GM12878 (cell line): ENCODE measurements at regions not wholly inside any gene's neighbourhood (a gene's known extent, or its start where the extent isn't known, plus 50 kb on each side); places are given as distances from the start of the nearest gene placed in this dataset.

Experiments used
- ATAC-seq: fragments of 200-7000 bp; cut with Tn5 transposase; 3 replicates; pipeline ENCODE4 v1.9.1; 2020; ENCODE audit warnings: mild to moderate bottlenecking, moderate library complexity
- BruUV-seq: library from RNA; stranded (reverse); fragments of 400-500 nt; replicated peaks from 2 replicates; lab custom pipeline; 2021; lab: Mats Ljungman, UMichigan
- CTCF ChIA-PET: fragments of 300-600 bp; sonication (Branson Sonifier 250); formaldehyde crosslinking; extraction: SDS; loops from one replicate; lab custom pipeline; 2021; ENCODE audit warnings: inconsistent platforms; lab: Yijun Ruan, JAX
- POLR2A ChIA-PET: fragments of 350-600 bp; formaldehyde crosslinking; extraction: SDS; loops from one replicate; lab custom pipeline; 2021; ENCODE audit warnings: inconsistent platforms; lab: Charles Lee
- RAD21 ChIA-PET: fragments of 300-600 bp; sonication (Branson Sonifier 250); formaldehyde crosslinking; loops from one replicate; lab custom pipeline; 2023; ENCODE audit warnings: antibody characterized with exemption; ENCODE audit not compliant: unreplicated experiment; lab: Charles Lee
- SMC1A ChIA-PET: fragments of 300-600 bp; sonication (Branson Sonifier 250); formaldehyde crosslinking; loops from one replicate; lab custom pipeline; 2023; ENCODE audit not compliant: unreplicated experiment, uncharacterized antibody; lab: Charles Lee
- DNase-seq: peaks from one replicate; pipeline ENCODE4 v3.0.0-alpha.2; 2011; ENCODE audit warnings: low read depth, low spot score
- FAIRE-seq: peaks from 3 replicates; lab custom pipeline; 2011; peaks lifted over from hg19 to GRCh38; lab: Jason Lieb, UNC
- H2AFZ ChIP-seq: 2 replicates; pipeline ENCODE4 v1.6.0; 2011; ENCODE audit warnings: low read depth, low read length, control low read depth; ENCODE audit not compliant: control insufficient read depth
- H3K27ac ChIP-seq: 2 replicates; pipeline ENCODE4 v1.5.1; 2011; ENCODE audit warnings: control low read depth; ENCODE audit not compliant: control insufficient read depth, insufficient read depth
- H3K27me3 ChIP-seq, 2 experiments: replicated peaks in 1 of 2; 2 replicates each; pipeline versions ENCODE4 v1.6.0 to v1.6.1; 2011; ENCODE audit warnings: low read length in 1 of 2; ENCODE audit not compliant: control insufficient read depth in 2 of 2, insufficient read depth in 2 of 2
- H3K36me3 ChIP-seq, 2 experiments: 2 replicates each; pipeline ENCODE4 v1.5.1; 2011; ENCODE audit warnings: low read length in 1 of 2; ENCODE audit not compliant: control insufficient read depth in 2 of 2, insufficient read depth in 2 of 2
- H3K4me1 ChIP-seq: 2 replicates; pipeline ENCODE4 v1.6.1; 2011; ENCODE audit warnings: mild to moderate bottlenecking, low read length, moderate library complexity, mixed read lengths; ENCODE audit not compliant: control insufficient read depth, insufficient read depth
- H3K4me2 ChIP-seq: 2 replicates; pipeline ENCODE4 v1.6.0; 2011; ENCODE audit warnings: control low read depth; ENCODE audit not compliant: control insufficient read depth, insufficient read depth
- H3K4me3 ChIP-seq: fragments of 200-600 bp; sonication (generic); 2 replicates; pipeline ENCODE4 v1.5.1; 2016
- H3K79me2 ChIP-seq: 2 replicates; pipeline ENCODE4 v1.6.0; 2011; ENCODE audit warnings: low read length; ENCODE audit not compliant: control insufficient read depth, insufficient read depth
- H3K9ac ChIP-seq: 2 replicates; pipeline ENCODE4 v1.8.0; 2011; ENCODE audit warnings: low read length, control low read depth, mixed read lengths; ENCODE audit not compliant: control insufficient read depth, insufficient read depth
- H3K9me3 ChIP-seq: replicated peaks from 3 replicates; pipeline ENCODE4 v1.5.1; 2011; ENCODE audit warnings: mild to moderate bottlenecking, low read length; ENCODE audit not compliant: control insufficient read depth, insufficient read depth
- H4K20me1 ChIP-seq: 2 replicates; pipeline ENCODE4 v1.6.0; 2011; ENCODE audit not compliant: control insufficient read depth, insufficient read depth
- BCL11A ChIP-seq: IDR thresholded peaks from 2 replicates; pipeline ENCODE4 v1.6.1; 2011; ENCODE audit warnings: low read depth, low read length
- CHD1 ChIP-seq: IDR thresholded peaks from 2 replicates; pipeline ENCODE4 v1.6.1; 2012; ENCODE audit warnings: low read depth, low read length, improper control_type of control experiment
- EP300 ChIP-seq, 2 experiments: fragments of 150-350 bp in 1 of 2; IDR thresholded peaks; 2 replicates each; pipeline ENCODE4 v1.6.1; 2011 to 2012; ENCODE audit warnings: low read depth in 2 of 2, low read length in 2 of 2, borderline replicate concordance in 1 of 2, improper control_type of control experiment in 1 of 2, inconsistent platforms in 1 of 2; ENCODE audit not compliant: control insufficient read depth in 1 of 2
- ZNF24 ChIP-seq: fragments of 450-650 bp; IDR thresholded peaks from 2 replicates; pipeline ENCODE4 v1.6.1; 2017; ENCODE audit warnings: antibody characterized with exemption, mild to moderate bottlenecking
- WGBS: methylation state at CpG from one replicate; pipeline ENCODE4 v1.1.6; 2016; ENCODE audit warnings: low lambda C conversion rate; ENCODE audit not compliant: insufficient replicate concordance, insufficient coverage; ENCODE audit errors: missing lambda C conversion rate; 5-methylcytosine and 5-hydroxymethylcytosine counted together
- in situ Hi-C: fragments of 300-500 bp; cut with MboI; formaldehyde crosslinking; loops from 9 replicates; pipeline ENCODE4 v1.14.3; 2018; ENCODE audit warnings: mixed read lengths
- intact Hi-C: fragments of 100-400 bp; cut with micrococcal nuclease; formaldehyde crosslinking; loops from one replicate; pipeline ENCODE4 v1.14.2; 2022; ENCODE audit not compliant: unreplicated experiment
- TF ChIP-seq, protein P1 (sequence below): IDR thresholded peaks from 2 replicates; pipeline ENCODE4 v1.6.1; 2011; ENCODE audit warnings: low read depth, mild to moderate bottlenecking, low read length, moderate library complexity, borderline replicate concordance; ENCODE audit errors: extremely low read depth
- TF ChIP-seq, protein P2 (sequence below), 3 experiments: IDR thresholded peaks in 2 of 3; conservative IDR thresholded peaks in 1 of 3; 2 replicates each; pipeline ENCODE4 v1.5.1; 2011; ENCODE audit warnings: low read depth in 3 of 3, low read length in 3 of 3, mild to moderate bottlenecking in 3 of 3, control low read depth in 2 of 3, moderate library complexity in 2 of 3, inconsistent platforms in 1 of 3, mixed read lengths in 1 of 3; ENCODE audit not compliant: control insufficient read depth in 2 of 3, insufficient read depth in 1 of 3; ENCODE audit errors: extremely low read depth in 1 of 3
- TF ChIP-seq, protein P3 (sequence below): fragments of 450-650 bp; IDR thresholded peaks from 2 replicates; pipeline ENCODE4 v1.6.1; 2014; ENCODE audit warnings: mild to moderate bottlenecking

DNA sequence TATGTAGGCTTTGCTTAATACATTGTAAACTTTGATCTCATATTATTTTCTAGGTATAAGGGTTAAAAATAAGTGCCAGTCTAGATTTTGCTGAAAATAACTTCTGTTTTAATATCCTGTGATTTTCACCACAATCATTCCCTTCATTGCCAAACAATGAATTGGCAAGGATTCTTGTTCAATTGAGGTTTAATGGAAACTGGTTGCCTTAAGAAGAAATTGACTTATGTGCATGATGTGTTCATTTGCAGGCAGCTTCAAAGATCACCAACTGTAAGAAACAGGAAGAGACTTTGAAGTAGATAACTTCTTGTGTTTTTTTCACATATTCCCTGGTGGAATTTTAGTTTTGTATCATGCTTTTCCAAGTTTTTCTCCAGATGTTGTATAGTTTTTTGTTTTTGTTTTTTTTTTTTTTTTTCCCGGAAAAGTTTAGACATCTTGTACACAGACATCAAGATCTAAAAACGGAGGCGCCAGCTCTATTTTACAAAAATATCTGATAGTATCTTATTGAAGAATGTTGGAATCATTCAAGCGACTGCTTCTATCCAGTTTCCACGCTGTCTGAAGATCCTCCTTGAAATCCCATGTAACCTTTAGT lies 108.3 kb downstream of the POSTN start:
- no peak for TF ChIP-seq CHD1
- no peak for TF ChIP-seq BCL11A
- TF ChIP-seq, protein P1, sequence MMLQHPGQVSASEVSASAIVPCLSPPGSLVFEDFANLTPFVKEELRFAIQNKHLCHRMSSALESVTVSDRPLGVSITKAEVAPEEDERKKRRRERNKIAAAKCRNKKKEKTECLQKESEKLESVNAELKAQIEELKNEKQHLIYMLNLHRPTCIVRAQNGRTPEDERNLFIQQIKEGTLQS = no peak
- TF ChIP-seq, protein P2, sequence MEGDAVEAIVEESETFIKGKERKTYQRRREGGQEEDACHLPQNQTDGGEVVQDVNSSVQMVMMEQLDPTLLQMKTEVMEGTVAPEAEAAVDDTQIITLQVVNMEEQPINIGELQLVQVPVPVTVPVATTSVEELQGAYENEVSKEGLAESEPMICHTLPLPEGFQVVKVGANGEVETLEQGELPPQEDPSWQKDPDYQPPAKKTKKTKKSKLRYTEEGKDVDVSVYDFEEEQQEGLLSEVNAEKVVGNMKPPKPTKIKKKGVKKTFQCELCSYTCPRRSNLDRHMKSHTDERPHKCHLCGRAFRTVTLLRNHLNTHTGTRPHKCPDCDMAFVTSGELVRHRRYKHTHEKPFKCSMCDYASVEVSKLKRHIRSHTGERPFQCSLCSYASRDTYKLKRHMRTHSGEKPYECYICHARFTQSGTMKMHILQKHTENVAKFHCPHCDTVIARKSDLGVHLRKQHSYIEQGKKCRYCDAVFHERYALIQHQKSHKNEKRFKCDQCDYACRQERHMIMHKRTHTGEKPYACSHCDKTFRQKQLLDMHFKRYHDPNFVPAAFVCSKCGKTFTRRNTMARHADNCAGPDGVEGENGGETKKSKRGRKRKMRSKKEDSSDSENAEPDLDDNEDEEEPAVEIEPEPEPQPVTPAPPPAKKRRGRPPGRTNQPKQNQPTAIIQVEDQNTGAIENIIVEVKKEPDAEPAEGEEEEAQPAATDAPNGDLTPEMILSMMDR (IDR thresholded peaks at IDR 0.05 in 2 of 3, conservative IDR thresholded peaks at IDR 0.05 in 1 of 3; ENCODE audit: control insufficient read depth in 2 of 3, extremely low read depth in 1 of 3, insufficient read depth in 1 of 3, low read depth in 3 of 3, low read length in 3 of 3) = no peak
- no peak for TF ChIP-seq EP300 (IDR thresholded peaks at IDR 0.05; ENCODE audit: borderline replicate concordance in 1 of 2, control insufficient read depth in 1 of 2, low read depth in 2 of 2, low read length in 2 of 2)
- TF ChIP-seq ZNF24 = no peak
- TF ChIP-seq, protein P3, sequence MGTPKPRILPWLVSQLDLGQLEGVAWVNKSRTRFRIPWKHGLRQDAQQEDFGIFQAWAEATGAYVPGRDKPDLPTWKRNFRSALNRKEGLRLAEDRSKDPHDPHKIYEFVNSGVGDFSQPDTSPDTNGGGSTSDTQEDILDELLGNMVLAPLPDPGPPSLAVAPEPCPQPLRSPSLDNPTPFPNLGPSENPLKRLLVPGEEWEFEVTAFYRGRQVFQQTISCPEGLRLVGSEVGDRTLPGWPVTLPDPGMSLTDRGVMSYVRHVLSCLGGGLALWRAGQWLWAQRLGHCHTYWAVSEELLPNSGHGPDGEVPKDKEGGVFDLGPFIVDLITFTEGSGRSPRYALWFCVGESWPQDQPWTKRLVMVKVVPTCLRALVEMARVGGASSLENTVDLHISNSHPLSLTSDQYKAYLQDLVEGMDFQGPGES = no peak
- Histone ChIP-seq H3K9ac (no peak overlapping the region), H2AFZ (no peak overlapping the region), H3K9me3 (no peaks in the 10 kb centered on the region), H4K20me1 (no peaks in the 10 kb centered on the region), H3K4me2 (no peak overlapping the region), H3K79me2 (no peaks in the 10 kb centered on the region), H3K4me1 (no peaks in the 10 kb centered on the region), H3K27me3 (no peaks in the 10 kb centered on the region), H3K4me3 (no peak overlapping the region), H3K36me3 (no peaks in the 10 kb centered on the region), H3K27ac (no peak overlapping the region)
- ChIA-PET SMC1A (no interaction called here), RAD21 (no interaction called here), CTCF (no interaction called here), POLR2A (no interaction called here)
- intact Hi-C loops = no loop called here
- no TSS peak for BruUV-seq
- ATAC-seq (no peak), DNase-seq (no peak), FAIRE-seq (no peak)
- in situ Hi-C loops = no loop called here
- 2% methylated on average over 4 of the region's 5 CpGs for WGBS
